ENCODE measurements at regions not wholly inside any gene's neighbourhood (a gene's known extent, or its start where the extent isn't known, plus 50 kb on each side); places are given as distances from the start of the nearest gene placed in this dataset.

- TF ChIP-seq ZNF274 (IDR thresholded peaks at IDR 0.05; ENCODE audit: low read depth, low read length) (no peak), SUZ12 (IDR thresholded peaks at IDR 0.05; ENCODE audit: extremely low read depth, insufficient read depth, insufficient read length) (no peak)
Observed at GRCh38 chr5:61619777-61620518, 287.9 kb downstream of the ZSWIM6 start.

Data from NT2/D1 (cell line).